ENCODE measurements at regions not wholly inside any gene's neighbourhood (a gene's known extent, or its start where the extent isn't known, plus 50 kb on each side); places are given as distances from the start of the nearest gene placed in this dataset.
"Not testable (repeated sequence)": the region's sequence is repeated elsewhere in the genome, so short reads cannot be mapped to it uniquely, and the experiment has no call there.

DNA sequence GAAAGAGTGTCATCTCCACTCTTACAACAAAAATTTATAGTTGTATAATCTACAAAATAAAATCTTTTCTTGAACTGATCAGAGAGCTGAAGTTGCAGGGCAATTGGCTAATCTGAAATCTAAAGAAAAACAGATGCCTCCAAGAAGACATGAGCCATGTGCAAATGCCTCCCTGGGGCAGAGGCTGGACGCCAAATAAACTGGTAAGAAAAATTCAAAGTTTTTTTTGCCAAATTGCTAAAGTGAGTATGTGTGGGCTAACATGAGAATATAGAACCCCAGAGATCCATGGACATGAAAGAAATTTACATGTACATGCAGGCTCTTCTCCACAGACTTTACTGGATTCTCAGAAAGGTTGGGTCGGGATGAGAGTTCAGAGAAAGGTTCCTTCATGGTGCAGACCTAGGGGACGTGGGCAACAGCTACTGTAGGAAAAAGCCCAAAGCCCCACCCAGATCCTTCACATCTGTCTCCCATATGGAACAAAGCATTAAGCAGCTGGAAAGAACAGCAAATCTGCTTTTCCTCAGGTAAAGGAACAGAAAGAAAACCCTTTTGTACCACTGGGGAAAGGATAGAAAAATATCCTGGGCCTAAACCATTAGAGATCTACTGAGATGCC is 90.5 kb upstream of the SIRPG start:
- DNase-seq (ENCODE audit: low read depth, low spot score) (no peak), FAIRE-seq (no peak)
- no peaks in the 10 kb centered on the region for H3K4me1 ChIP-seq (ENCODE audit: control insufficient read depth, extremely low read depth, insufficient read depth, low read length)
- no peaks in the 10 kb centered on the region for H3K9me1 ChIP-seq (replicated peaks; ENCODE audit: control insufficient read depth, extremely low read depth, insufficient read depth, low read length)
- H3K9me3 ChIP-seq (replicated peaks; ENCODE audit: control insufficient read depth, insufficient read depth, low read length), result no peaks in the 10 kb centered on the region
- ChIA-PET POLR2A (no interaction called here), CTCF (no interaction called here)
- dilution Hi-C loops (cut with MboI; ENCODE audit: extremely low pct_ligation_motif_present, low sequenced_read_pairs), result no loop called here
- H3K27ac ChIP-seq (ENCODE audit: insufficient read depth, low read depth, low read length), result no peak overlapping the region
- BruUV-seq (replicated peaks), result no TSS peak
- TF ChIP-seq, protein P1, sequence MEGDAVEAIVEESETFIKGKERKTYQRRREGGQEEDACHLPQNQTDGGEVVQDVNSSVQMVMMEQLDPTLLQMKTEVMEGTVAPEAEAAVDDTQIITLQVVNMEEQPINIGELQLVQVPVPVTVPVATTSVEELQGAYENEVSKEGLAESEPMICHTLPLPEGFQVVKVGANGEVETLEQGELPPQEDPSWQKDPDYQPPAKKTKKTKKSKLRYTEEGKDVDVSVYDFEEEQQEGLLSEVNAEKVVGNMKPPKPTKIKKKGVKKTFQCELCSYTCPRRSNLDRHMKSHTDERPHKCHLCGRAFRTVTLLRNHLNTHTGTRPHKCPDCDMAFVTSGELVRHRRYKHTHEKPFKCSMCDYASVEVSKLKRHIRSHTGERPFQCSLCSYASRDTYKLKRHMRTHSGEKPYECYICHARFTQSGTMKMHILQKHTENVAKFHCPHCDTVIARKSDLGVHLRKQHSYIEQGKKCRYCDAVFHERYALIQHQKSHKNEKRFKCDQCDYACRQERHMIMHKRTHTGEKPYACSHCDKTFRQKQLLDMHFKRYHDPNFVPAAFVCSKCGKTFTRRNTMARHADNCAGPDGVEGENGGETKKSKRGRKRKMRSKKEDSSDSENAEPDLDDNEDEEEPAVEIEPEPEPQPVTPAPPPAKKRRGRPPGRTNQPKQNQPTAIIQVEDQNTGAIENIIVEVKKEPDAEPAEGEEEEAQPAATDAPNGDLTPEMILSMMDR (IDR thresholded peaks at IDR 0.05; ENCODE audit: extremely low read depth in 1 of 2, insufficient read depth in 1 of 2, low read depth in 1 of 2, low read length in 2 of 2), result no peak
- TF ChIP-seq GATA2 (IDR thresholded peaks at IDR 0.05; ENCODE audit: insufficient read depth, insufficient read length, low read depth, low read length) (no peak), POLR2A (IDR thresholded peaks at IDR 0.05; ENCODE audit: low read depth, low read length) (no peak), EZH2 (IDR thresholded peaks at IDR 0.05; ENCODE audit: borderline replicate concordance, low read depth, low read length, severe bottlenecking) (no peak), MYC (IDR thresholded peaks at IDR 0.05; ENCODE audit: low read depth, low read length) (no peak), JUN (IDR thresholded peaks at IDR 0.05; ENCODE audit: borderline replicate concordance, insufficient read depth, insufficient read length, low read depth) (no peak), POLR2AphosphoS5 (IDR thresholded peaks at IDR 0.05; ENCODE audit: insufficient read depth, low read depth, low read length) (no peak), FOS (IDR thresholded peaks at IDR 0.05; ENCODE audit: borderline replicate concordance, insufficient read depth, low read length) (no peak)
- TF ChIP-seq, protein P2, sequence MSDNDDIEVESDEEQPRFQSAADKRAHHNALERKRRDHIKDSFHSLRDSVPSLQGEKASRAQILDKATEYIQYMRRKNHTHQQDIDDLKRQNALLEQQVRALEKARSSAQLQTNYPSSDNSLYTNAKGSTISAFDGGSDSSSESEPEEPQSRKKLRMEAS (IDR thresholded peaks at IDR 0.05; ENCODE audit: insufficient read depth, insufficient read length), result no peak
- H3K9ac ChIP-seq (replicated peaks; ENCODE audit: extremely low read depth, insufficient read depth, low read length), result no peak overlapping the region
- H3K4me2 ChIP-seq (ENCODE audit: insufficient read depth, low read length), result no peak overlapping the region
- no peaks in the 10 kb centered on the region for H4K20me1 ChIP-seq (replicated peaks; ENCODE audit: control insufficient read depth, extremely low read depth, insufficient read depth, low read length)
- no peak overlapping the region for H3K4me3 ChIP-seq (replicated peaks in 1 of 3; ENCODE audit: insufficient read depth in 1 of 3, low read depth in 1 of 3, low read length in 3 of 3)
- peaks cover 13 to 23% of the 10 kb centered on the region in 2 experiments for H3K27me3 ChIP-seq (ENCODE audit: control insufficient read depth in 2 of 2, insufficient read depth in 2 of 2, low read length in 2 of 2)
- intact Hi-C loops (cut with micrococcal nuclease), result no loop called here
- no peak overlapping the region for H2AFZ ChIP-seq (ENCODE audit: low read depth, low read length)
- no peaks in the 10 kb centered on the region for H3K36me3 ChIP-seq (ENCODE audit: control insufficient read depth in 2 of 2, extremely low read depth in 1 of 2, insufficient read depth in 2 of 2, low read length in 2 of 2)
- H3K79me2 ChIP-seq (ENCODE audit: control insufficient read depth, insufficient read depth, low read length), result no peaks in the 10 kb centered on the region

DNA sequence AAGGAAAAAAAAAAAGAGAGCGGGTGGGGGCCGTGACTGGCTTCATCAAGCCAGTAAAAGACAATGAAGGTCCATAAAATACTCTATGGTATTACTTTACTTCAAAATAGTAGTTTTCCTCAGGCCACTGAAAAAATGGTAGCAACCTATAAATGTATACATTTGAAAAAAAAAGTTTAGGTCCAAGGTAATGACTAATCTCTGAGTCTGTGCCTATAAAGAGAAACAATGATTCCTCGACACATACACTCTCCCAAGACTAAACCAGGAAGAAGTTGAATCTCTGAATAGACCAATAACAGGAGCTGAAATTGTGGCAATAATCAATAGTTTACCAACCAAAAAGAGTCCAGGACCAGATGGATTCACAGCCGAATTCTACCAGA is 84.5 kb upstream of the SIRPG start:
- DNase-seq (ENCODE audit: low read depth, low spot score); H3K79me2 ChIP-seq (ENCODE audit: control insufficient read depth, insufficient read depth, low read length); intact Hi-C loops (cut with micrococcal nuclease); H3K4me3 ChIP-seq (replicated peaks in 1 of 3; ENCODE audit: insufficient read depth in 1 of 3, low read depth in 1 of 3, low read length in 3 of 3); H3K4me1 ChIP-seq (ENCODE audit: control insufficient read depth, extremely low read depth, insufficient read depth, low read length); dilution Hi-C loops (cut with MboI; ENCODE audit: extremely low pct_ligation_motif_present, low sequenced_read_pairs); BruUV-seq (replicated peaks); H3K4me2 ChIP-seq (ENCODE audit: insufficient read depth, low read length); H3K9me1 ChIP-seq (replicated peaks; ENCODE audit: control insufficient read depth, extremely low read depth, insufficient read depth, low read length); FAIRE-seq; H3K9ac ChIP-seq (replicated peaks; ENCODE audit: extremely low read depth, insufficient read depth, low read length); H3K27ac ChIP-seq (ENCODE audit: insufficient read depth, low read depth, low read length); H3K9me3 ChIP-seq (replicated peaks; ENCODE audit: control insufficient read depth, insufficient read depth, low read length); H4K20me1 ChIP-seq (replicated peaks; ENCODE audit: control insufficient read depth, extremely low read depth, insufficient read depth, low read length); H3K36me3 ChIP-seq (ENCODE audit: control insufficient read depth in 2 of 2, extremely low read depth in 1 of 2, insufficient read depth in 2 of 2, low read length in 2 of 2); POLR2A ChIA-PET; H2AFZ ChIP-seq (ENCODE audit: low read depth, low read length): not testable (repeated sequence)
- H3K27me3 ChIP-seq (ENCODE audit: control insufficient read depth in 2 of 2, insufficient read depth in 2 of 2, low read length in 2 of 2), result peaks cover 3 to 16% of the 10 kb centered on the region in 2 experiments
- CTCF ChIA-PET, result interaction anchor here (1.4 kb wide), 1 partner anchor 11 kb away, joined by 4 read pairs; no protein-coding TSS in a partner anchor

Measured in endothelial cell of umbilical vein (primary cell).